ENCODE measurements at regions not wholly inside any gene's neighbourhood (a gene's known extent, or its start where the extent isn't known, plus 50 kb on each side); places are given as distances from the start of the nearest gene placed in this dataset.

DNA sequence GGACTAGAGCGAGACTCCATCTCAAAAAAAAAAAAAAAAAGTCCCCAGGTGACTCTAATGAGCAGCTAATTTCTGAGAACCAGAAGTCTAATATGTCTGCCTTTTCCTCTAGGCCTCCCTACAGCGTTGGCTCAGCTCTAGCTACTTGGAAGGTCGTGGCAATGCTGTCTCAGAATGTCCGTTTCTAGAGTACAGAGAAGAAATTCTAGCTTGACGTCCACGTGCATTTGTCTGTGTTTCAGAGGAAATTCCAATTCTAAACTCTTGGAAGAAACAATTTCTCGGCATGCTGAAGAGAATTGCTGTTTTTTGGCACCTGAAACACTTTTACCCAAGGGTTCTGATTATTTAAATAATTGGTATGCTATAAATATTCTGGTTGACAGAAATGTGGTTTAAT lies 78.8 kb downstream of the SOX2 start:
- TF ChIP-seq CTCF (IDR thresholded peaks at IDR 0.05) (no peak), POLR2A (IDR thresholded peaks at IDR 0.05; ENCODE audit: low read depth) (no peak), EP300 (IDR thresholded peaks at IDR 0.05) (no peak), POLR2AphosphoS5 (IDR thresholded peaks at IDR 0.05) (no peak)

All from esophagus muscularis mucosa (tissue), 4 donors.